GM12878 (cell line): ENCODE measurements at regions not wholly inside any gene's neighbourhood (a gene's known extent, or its start where the extent isn't known, plus 50 kb on each side); places are given as distances from the start of the nearest gene placed in this dataset.

Experiments
- ATAC-seq: fragments of 200-7000 bp; cut with Tn5 transposase; 3 replicates; pipeline ENCODE4 v1.9.1; 2020; ENCODE audit warnings: mild to moderate bottlenecking, moderate library complexity
- BruUV-seq: library from RNA; stranded (reverse); fragments of 400-500 nt; replicated peaks from 2 replicates; lab custom pipeline; 2021; lab: Mats Ljungman, UMichigan
- CTCF ChIA-PET: fragments of 300-600 bp; sonication (Branson Sonifier 250); formaldehyde crosslinking; extraction: SDS; loops from one replicate; lab custom pipeline; 2021; ENCODE audit warnings: inconsistent platforms; lab: Yijun Ruan, JAX
- POLR2A ChIA-PET: fragments of 350-600 bp; formaldehyde crosslinking; extraction: SDS; loops from one replicate; lab custom pipeline; 2021; ENCODE audit warnings: inconsistent platforms; lab: Charles Lee
- RAD21 ChIA-PET: fragments of 300-600 bp; sonication (Branson Sonifier 250); formaldehyde crosslinking; loops from one replicate; lab custom pipeline; 2023; ENCODE audit warnings: antibody characterized with exemption; ENCODE audit not compliant: unreplicated experiment; lab: Charles Lee
- SMC1A ChIA-PET: fragments of 300-600 bp; sonication (Branson Sonifier 250); formaldehyde crosslinking; loops from one replicate; lab custom pipeline; 2023; ENCODE audit not compliant: unreplicated experiment, uncharacterized antibody; lab: Charles Lee
- DNase-seq: peaks from one replicate; pipeline ENCODE4 v3.0.0-alpha.2; 2011; ENCODE audit warnings: low read depth, low spot score
- FAIRE-seq: peaks from 3 replicates; lab custom pipeline; 2011; peaks lifted over from hg19 to GRCh38; lab: Jason Lieb, UNC
- H2AFZ ChIP-seq: 2 replicates; pipeline ENCODE4 v1.6.0; 2011; ENCODE audit warnings: low read depth, low read length, control low read depth; ENCODE audit not compliant: control insufficient read depth
- H3K27ac ChIP-seq: 2 replicates; pipeline ENCODE4 v1.5.1; 2011; ENCODE audit warnings: control low read depth; ENCODE audit not compliant: control insufficient read depth, insufficient read depth
- H3K27me3 ChIP-seq, 2 experiments: replicated peaks in 1 of 2; 2 replicates each; pipeline versions ENCODE4 v1.6.0 to v1.6.1; 2011; ENCODE audit warnings: low read length in 1 of 2; ENCODE audit not compliant: control insufficient read depth in 2 of 2, insufficient read depth in 2 of 2
- H3K36me3 ChIP-seq, 2 experiments: 2 replicates each; pipeline ENCODE4 v1.5.1; 2011; ENCODE audit warnings: low read length in 1 of 2; ENCODE audit not compliant: control insufficient read depth in 2 of 2, insufficient read depth in 2 of 2
- H3K4me1 ChIP-seq: 2 replicates; pipeline ENCODE4 v1.6.1; 2011; ENCODE audit warnings: mild to moderate bottlenecking, low read length, moderate library complexity, mixed read lengths; ENCODE audit not compliant: control insufficient read depth, insufficient read depth
- H3K4me2 ChIP-seq: 2 replicates; pipeline ENCODE4 v1.6.0; 2011; ENCODE audit warnings: control low read depth; ENCODE audit not compliant: control insufficient read depth, insufficient read depth
- H3K4me3 ChIP-seq: fragments of 200-600 bp; sonication (generic); 2 replicates; pipeline ENCODE4 v1.5.1; 2016
- H3K79me2 ChIP-seq: 2 replicates; pipeline ENCODE4 v1.6.0; 2011; ENCODE audit warnings: low read length; ENCODE audit not compliant: control insufficient read depth, insufficient read depth
- H3K9ac ChIP-seq: 2 replicates; pipeline ENCODE4 v1.8.0; 2011; ENCODE audit warnings: low read length, control low read depth, mixed read lengths; ENCODE audit not compliant: control insufficient read depth, insufficient read depth
- H3K9me3 ChIP-seq: replicated peaks from 3 replicates; pipeline ENCODE4 v1.5.1; 2011; ENCODE audit warnings: mild to moderate bottlenecking, low read length; ENCODE audit not compliant: control insufficient read depth, insufficient read depth
- H4K20me1 ChIP-seq: 2 replicates; pipeline ENCODE4 v1.6.0; 2011; ENCODE audit not compliant: control insufficient read depth, insufficient read depth
- ATF3 ChIP-seq: IDR thresholded peaks from 2 replicates; pipeline ENCODE4 v1.6.1; 2011; ENCODE audit warnings: low read depth, mild to moderate bottlenecking, low read length, moderate library complexity, borderline replicate concordance; ENCODE audit errors: extremely low read depth
- BHLHE40 ChIP-seq, 2 experiments: fragments of 450-650 bp in 1 of 2; IDR thresholded peaks; 2 replicates each; pipeline ENCODE4 v1.6.1; 2011 to 2017; ENCODE audit warnings: low read depth in 2 of 2, borderline replicate concordance in 1 of 2, improper control_type of control experiment in 1 of 2, low read length in 1 of 2, mild to moderate bottlenecking in 1 of 2
- CREB1 ChIP-seq: IDR thresholded peaks from 2 replicates; pipeline ENCODE4 v1.6.1; 2012; ENCODE audit warnings: low read depth, mild to moderate bottlenecking, inconsistent platforms
- DPF2 ChIP-seq: fragments of 450-650 bp; IDR thresholded peaks from 2 replicates; pipeline ENCODE4 v1.6.1; 2017; ENCODE audit warnings: mild to moderate bottlenecking
- FOS ChIP-seq: IDR thresholded peaks from 3 replicates; pipeline ENCODE4 v1.6.1; 2011; ENCODE audit warnings: borderline replicate concordance; ENCODE audit not compliant: insufficient read length; ENCODE audit errors: extremely low read depth
- FOXK2 ChIP-seq: fragments of 450-650 bp; IDR thresholded peaks from 2 replicates; pipeline ENCODE4 v1.6.1; 2017; ENCODE audit warnings: mild to moderate bottlenecking, moderate library complexity
- MAX ChIP-seq: IDR thresholded peaks from 2 replicates; pipeline ENCODE4 v1.6.1; 2012; ENCODE audit warnings: low read depth, low read length, improper control_type of control experiment
- MTA3 ChIP-seq: IDR thresholded peaks from 2 replicates; pipeline ENCODE4 v1.6.1; 2012; ENCODE audit warnings: low read length, inconsistent platforms, borderline replicate concordance
- NFYA ChIP-seq: IDR thresholded peaks from 2 replicates; pipeline ENCODE4 v1.6.1; 2011; ENCODE audit warnings: low read depth, mild to moderate bottlenecking, low read length, improper control_type of control experiment, borderline replicate concordance
- NR2C2 ChIP-seq: IDR thresholded peaks from 2 replicates; pipeline ENCODE4 v1.6.1; 2011; ENCODE audit warnings: borderline replicate concordance, low read depth; ENCODE audit not compliant: control insufficient read depth, insufficient read length
- NR2F1 ChIP-seq: fragments of 450-650 bp; conservative IDR thresholded peaks from 2 replicates; pipeline ENCODE4 v1.6.1; 2017; ENCODE audit warnings: mild to moderate bottlenecking
- PAX8 ChIP-seq: fragments of 450-650 bp; IDR thresholded peaks from 2 replicates; pipeline ENCODE4 v1.6.1; 2017; ENCODE audit warnings: mild to moderate bottlenecking, moderate library complexity
- PML ChIP-seq: IDR thresholded peaks from 2 replicates; pipeline ENCODE4 v1.6.1; 2012; ENCODE audit warnings: low read length, inconsistent platforms
- RCOR1 ChIP-seq: conservative IDR thresholded peaks from 2 replicates; pipeline ENCODE4 v1.6.1; 2012; ENCODE audit warnings: low read depth, low read length, improper control_type of control experiment
- RFX5 ChIP-seq: IDR thresholded peaks from 2 replicates; pipeline ENCODE4 v1.6.1; 2011; ENCODE audit warnings: low read depth, low read length, improper control_type of control experiment
- SRF ChIP-seq, 2 experiments: IDR thresholded peaks; 2 replicates each; pipeline ENCODE4 v1.6.1; 2011; ENCODE audit warnings: low read depth in 2 of 2, low read length in 2 of 2, mild to moderate bottlenecking in 1 of 2, moderate library complexity in 1 of 2
- YY1 ChIP-seq: IDR thresholded peaks from 2 replicates; pipeline ENCODE4 v1.6.1; 2011; ENCODE audit warnings: low read depth, mild to moderate bottlenecking, low read length
- ZNF274 ChIP-seq: IDR thresholded peaks from one replicate; pipeline ENCODE4 v1.8.0; 2011; ENCODE audit not compliant: insufficient read length, insufficient read depth
- WGBS: methylation state at CpG from one replicate; pipeline ENCODE4 v1.1.6; 2016; ENCODE audit warnings: low lambda C conversion rate; ENCODE audit not compliant: insufficient replicate concordance, insufficient coverage; ENCODE audit errors: missing lambda C conversion rate; 5-methylcytosine and 5-hydroxymethylcytosine counted together
- in situ Hi-C: fragments of 300-500 bp; cut with MboI; formaldehyde crosslinking; loops from 9 replicates; pipeline ENCODE4 v1.14.3; 2018; ENCODE audit warnings: mixed read lengths
- intact Hi-C: fragments of 100-400 bp; cut with micrococcal nuclease; formaldehyde crosslinking; loops from one replicate; pipeline ENCODE4 v1.14.2; 2022; ENCODE audit not compliant: unreplicated experiment
- TF ChIP-seq, protein P1 (sequence below): fragments of 150-350 bp; IDR thresholded peaks from 2 replicates; pipeline ENCODE4 v1.6.1; 2014; ENCODE audit warnings: mild to moderate bottlenecking, low read depth, low read length

GRCh38 chr14:97295108-97295710 lies 498.0 kb downstream of the VRK1 start:
- H3K36me3 ChIP-seq = no peaks in the 10 kb centered on the region
- ATAC-seq (no peak), FAIRE-seq (no peak), DNase-seq (no peak)
- H3K4me1 ChIP-seq = no peaks in the 10 kb centered on the region
- no TSS peak for BruUV-seq
- in situ Hi-C loops (no loop called here), intact Hi-C loops (no loop called here)
- POLR2A ChIA-PET = no interaction called here
- H3K9ac ChIP-seq = no peak overlapping the region
- no peak overlapping the region for H3K4me3 ChIP-seq
- no peaks in the 10 kb centered on the region for H4K20me1 ChIP-seq
- H3K27me3 ChIP-seq = no peaks in the 10 kb centered on the region
- TF ChIP-seq FOS = no peak
- no peak for TF ChIP-seq CREB1
- TF ChIP-seq RFX5 = no peak
- no peak for TF ChIP-seq MTA3
- TF ChIP-seq, protein P1, sequence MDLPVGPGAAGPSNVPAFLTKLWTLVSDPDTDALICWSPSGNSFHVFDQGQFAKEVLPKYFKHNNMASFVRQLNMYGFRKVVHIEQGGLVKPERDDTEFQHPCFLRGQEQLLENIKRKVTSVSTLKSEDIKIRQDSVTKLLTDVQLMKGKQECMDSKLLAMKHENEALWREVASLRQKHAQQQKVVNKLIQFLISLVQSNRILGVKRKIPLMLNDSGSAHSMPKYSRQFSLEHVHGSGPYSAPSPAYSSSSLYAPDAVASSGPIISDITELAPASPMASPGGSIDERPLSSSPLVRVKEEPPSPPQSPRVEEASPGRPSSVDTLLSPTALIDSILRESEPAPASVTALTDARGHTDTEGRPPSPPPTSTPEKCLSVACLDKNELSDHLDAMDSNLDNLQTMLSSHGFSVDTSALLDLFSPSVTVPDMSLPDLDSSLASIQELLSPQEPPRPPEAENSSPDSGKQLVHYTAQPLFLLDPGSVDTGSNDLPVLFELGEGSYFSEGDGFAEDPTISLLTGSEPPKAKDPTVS = no peak
- no peak for TF ChIP-seq ZNF274
- no peak for TF ChIP-seq NR2C2
- no peak for TF ChIP-seq SRF (IDR thresholded peaks at IDR 0.05; ENCODE audit: low read depth in 2 of 2, low read length in 2 of 2)
- TF ChIP-seq DPF2 = no peak
- TF ChIP-seq MAX = no peak
- no peak for TF ChIP-seq PML
- no peak for TF ChIP-seq ATF3
- TF ChIP-seq YY1 = no peak
- TF ChIP-seq BHLHE40 (IDR thresholded peaks at IDR 0.05; ENCODE audit: borderline replicate concordance in 1 of 2, low read depth in 2 of 2, low read length in 1 of 2) = no peak
- no peak for TF ChIP-seq PAX8
- TF ChIP-seq NFYA = no peak
- TF ChIP-seq RCOR1 = no peak
- TF ChIP-seq NR2F1 = no peak
- no peak for TF ChIP-seq FOXK2
- RAD21 ChIA-PET = interaction anchor here (1.0 to 1.5 kb wide), 2 partner anchors 111 to 240 kb away, joined by 3 read pairs; no protein-coding TSS in a partner anchor
- H3K79me2 ChIP-seq = no peaks in the 10 kb centered on the region
- CTCF ChIA-PET = interaction anchor here (1.2 to 1.7 kb wide), 4 partner anchors 76 to 250 kb away, joined by 3 to 5 read pairs (median 3); no protein-coding TSS in a partner anchor
- SMC1A ChIA-PET = interaction anchor here (0.9 to 1.4 kb wide), 5 partner anchors 11 to 299 kb away, joined by 3 to 8 read pairs (median 3); no protein-coding TSS in a partner anchor
- 33% methylated on average over 9 of the region's 9 CpGs for WGBS
- no peak overlapping the region for H3K27ac ChIP-seq
- H3K4me2 ChIP-seq = no peak overlapping the region
- H3K9me3 ChIP-seq = no peaks in the 10 kb centered on the region
- no peak overlapping the region for H2AFZ ChIP-seq
